Left renal pelvis (tissue), 4 donors: ENCODE measurements at regions not wholly inside any gene's neighbourhood (a gene's known extent, or its start where the extent isn't known, plus 50 kb on each side); places are given as distances from the start of the nearest gene placed in this dataset.

ENCODE experiments used
- DNase-seq, 4 donors: peaks; one replicate each; pipeline ENCODE4 v3.0.0-alpha.2; 2013; ENCODE audit warnings: low read depth in 4 of 4, low spot score in 3 of 4

DNA sequence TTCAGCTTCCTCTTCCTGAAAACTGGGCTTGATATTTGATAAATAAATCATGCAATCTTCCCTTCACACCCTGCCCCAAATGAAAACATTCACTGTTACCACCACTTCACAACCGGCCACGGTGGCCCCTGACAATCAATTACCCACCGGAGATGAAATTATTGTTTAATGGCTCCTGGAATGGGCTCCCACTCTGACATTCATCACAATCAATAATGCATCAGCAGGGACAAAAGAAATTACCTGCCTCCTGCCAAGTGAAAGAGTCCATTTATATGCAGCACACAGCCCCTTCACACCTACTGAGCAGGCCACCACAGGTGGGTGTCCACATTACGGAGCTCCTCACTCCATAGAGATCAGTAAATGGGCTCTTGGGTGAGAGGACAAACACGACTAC lies 193.5 kb upstream of the SNX19 start:
- DNase-seq, result no peak

GRCh38 chr11:131111775-131112174 lies 195.5 kb upstream of the SNX19 start:
- no peak for DNase-seq

DNA sequence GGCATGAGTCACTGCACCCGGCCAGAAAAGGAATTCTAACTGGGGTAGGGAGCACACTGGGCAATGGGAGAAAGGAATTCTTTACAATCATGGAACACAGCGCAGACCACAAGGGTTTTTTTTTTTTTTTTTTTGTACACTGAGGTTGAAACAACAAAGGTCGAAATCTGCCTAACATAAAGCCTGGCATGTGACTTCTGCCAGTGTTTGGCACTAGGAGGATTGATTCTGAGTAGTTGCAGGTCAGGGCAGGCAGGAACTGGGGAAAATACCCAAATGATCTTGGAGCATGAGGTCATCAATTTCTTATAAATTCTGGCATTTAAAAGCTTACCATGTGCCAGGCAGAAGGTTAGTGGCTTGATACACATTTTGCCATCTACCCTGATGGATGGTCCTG lies 202.0 kb upstream of the SNX19 start:
- DNase-seq, result no peak

- no peak for DNase-seq
Measured at GRCh38 chr11:131121426-131122333, 205.4 kb upstream of the SNX19 start.

DNA sequence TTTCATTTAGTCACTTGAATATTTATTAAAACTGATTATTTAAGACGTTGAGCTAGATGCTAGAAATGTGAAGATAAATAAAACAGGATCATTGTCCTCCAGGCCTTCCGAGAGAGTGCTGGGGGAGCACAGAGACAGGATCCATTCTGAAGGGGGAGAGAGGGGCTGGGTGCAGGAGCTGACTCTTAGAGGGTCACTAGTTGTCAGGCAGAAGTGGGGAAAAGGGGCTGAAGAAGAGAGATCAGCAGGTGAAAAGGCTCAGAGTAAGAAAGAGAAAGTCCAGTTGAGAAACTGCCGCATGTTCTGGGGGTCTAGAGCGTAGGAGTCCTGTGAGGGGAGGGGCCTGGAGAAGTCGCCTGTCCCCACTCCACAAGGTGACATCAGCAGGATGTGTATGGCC lies 206.2 kb upstream of the SNX19 start:
- DNase-seq, result no peak

- no peak for DNase-seq
Measured at GRCh38 chr11:131129474-131129873, 213.2 kb upstream of the SNX19 start.

GRCh38 chr11:131135611-131136010 lies 219.3 kb upstream of the SNX19 start:
- no peak for DNase-seq

DNA sequence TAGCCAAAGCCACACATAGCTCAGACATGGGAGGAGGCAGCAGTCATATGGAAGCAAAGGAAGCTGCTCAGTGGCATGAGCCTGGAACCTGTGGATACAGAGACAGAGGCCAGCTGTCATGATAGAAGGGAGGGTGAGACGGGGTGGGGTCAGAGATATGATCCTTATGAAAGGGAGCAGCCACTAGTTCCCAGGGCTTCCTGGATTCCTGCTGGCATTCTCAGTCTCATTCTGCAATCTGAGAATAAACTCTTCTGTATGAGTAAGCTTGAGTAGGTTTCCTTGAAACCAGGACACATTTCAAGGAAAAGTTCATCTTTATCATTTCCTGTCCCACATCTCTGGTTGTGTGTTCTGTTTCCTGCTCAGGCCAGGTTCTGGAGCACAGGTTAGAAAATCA lies 220.2 kb upstream of the SNX19 start:
- peak in 1 of 4 donors; percentile 1 for DNase-seq

DNA sequence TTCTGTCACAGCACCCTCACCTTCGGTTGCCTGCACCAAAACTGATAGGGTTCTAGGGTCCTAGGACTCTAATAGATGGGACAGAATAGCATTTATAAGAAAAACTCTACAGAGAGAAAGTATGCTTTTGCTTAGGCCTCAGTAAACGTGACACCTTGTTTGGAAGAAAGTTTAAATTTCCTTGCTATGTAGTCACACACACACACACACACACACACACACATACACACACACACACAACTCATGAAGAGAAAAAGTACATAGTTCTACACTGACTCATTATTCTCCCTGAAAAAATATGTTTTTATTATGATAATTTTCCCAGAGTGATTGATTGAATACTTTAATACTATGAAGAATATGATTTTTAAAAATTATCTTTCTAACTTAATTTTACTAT lies 220.8 kb upstream of the SNX19 start:
- DNase-seq, result no peak

- no peak for DNase-seq
Measured at GRCh38 chr11:131138731-131139130, 222.5 kb upstream of the SNX19 start.

DNA sequence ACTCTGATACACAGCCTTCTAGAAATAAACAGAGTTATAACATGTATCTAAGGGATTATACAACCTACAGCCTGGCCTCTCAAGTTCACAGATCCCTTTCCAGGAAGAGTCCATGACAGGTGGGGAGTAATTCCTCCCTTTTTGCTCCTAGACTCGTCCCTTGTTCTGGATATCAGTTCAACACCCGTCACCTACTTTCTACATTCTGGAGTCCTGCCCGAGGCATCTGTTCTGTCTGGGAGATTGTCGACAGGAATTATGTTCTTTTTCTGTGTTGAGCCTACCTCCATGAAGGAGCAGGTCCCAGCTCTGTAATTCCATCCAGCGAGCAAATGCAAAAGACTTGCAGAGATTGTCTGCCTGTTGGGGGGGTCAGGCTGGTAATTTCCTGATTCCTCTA lies 224.6 kb upstream of the NTM start:
- no peak for DNase-seq

- no peak for DNase-seq
Measured at GRCh38 chr11:131146827-131147490, 223.5 kb upstream of the NTM start.

DNA sequence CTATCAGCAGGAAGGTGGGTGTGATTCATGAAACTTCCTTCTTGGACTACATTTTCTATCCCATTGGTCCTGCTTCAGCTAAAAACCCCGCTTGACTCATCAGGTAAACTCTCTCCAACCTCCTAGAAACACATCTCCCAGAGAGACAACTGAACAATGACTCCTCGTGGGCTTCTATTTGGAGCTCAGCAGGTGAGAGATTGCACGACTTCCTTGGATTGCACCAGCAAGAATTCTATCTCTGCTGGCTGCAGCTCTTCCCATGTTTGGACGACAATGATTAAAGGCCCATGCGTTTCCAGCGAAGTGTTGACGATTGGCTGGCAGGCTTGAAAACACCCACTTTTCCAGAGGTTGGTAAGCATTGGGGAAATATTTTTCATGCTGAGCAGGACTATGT lies 216.1 kb upstream of the NTM start:
- no peak for DNase-seq

- no peak for DNase-seq
Measured at GRCh38 chr11:131157678-131158077, 212.7 kb upstream of the NTM start.

DNA sequence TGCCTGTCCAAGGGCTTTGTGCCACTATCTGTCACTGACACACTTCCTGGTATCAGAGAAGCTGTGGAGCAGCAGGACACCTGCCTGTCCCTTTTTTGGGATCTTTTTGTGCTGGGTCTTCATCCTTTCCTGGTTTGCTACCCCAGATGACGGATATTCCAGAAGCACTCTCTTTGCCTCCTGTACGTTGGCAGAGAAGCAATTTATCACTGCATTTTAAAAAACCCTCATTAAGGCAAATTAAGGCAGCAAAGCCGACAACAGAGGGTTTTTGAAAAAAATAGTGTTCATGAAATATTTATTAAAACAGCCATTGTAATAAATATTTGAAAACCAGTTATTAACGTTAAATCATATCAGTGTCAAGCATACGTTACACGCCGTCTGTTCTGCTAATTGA lies 209.6 kb upstream of the NTM start:
- DNase-seq, result no peak

- no peak for DNase-seq
Measured at GRCh38 chr11:131163613-131164012, 206.8 kb upstream of the NTM start.

- DNase-seq, result no peak
Measured at GRCh38 chr11:131165036-131165435, 205.4 kb upstream of the NTM start.

- no peak for DNase-seq
Measured at GRCh38 chr11:131168839-131169713, 201.3 kb upstream of the NTM start.

DNA sequence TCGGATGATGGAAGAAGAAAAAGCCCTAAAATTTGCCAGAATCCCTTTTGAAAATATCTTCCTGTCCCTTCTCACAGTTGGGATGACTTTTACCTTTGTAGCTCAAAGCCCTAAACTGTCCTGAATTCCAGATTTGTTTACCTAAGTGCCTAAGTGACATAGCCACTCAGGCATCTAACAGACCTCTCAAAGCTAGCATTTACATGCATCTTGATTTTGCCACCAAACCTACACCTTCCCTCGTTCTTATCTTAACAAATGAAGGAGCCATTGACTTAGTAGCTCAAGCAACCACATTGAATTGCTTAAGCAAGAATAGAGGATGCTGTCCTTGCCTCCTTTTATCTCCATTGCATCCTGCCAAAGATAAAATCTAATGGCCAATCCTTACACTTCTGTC lies 198.4 kb upstream of the NTM start:
- DNase-seq, result no peak

- no peak for DNase-seq
Measured at GRCh38 chr11:131178020-131178419, 192.4 kb upstream of the NTM start.

DNA sequence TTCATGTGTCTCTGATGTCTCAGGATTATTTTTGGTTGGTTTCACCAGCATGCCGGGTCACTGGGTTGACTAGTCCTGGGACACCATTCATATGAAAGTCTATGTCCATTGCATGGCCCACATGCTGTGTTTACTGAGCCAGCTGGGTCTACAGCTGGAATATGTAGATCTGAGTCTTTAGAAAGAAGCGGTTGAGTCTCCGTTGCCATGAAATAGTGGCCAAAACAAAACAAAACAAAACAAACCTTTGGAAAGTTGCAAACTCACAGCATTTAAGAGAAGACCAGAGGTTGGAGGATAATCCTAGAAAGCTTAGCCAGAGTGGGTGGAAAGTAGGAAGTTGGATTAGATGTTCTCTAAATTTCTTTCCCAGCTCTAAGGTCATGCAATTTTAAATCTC lies 191.8 kb upstream of the NTM start:
- DNase-seq, result peak in 1 of 4 donors; percentile 5
